ENCODE measurements at regions not wholly inside any gene's neighbourhood (a gene's known extent, or its start where the extent isn't known, plus 50 kb on each side); places are given as distances from the start of the nearest gene placed in this dataset.
"Not testable (repeated sequence)": the region's sequence is repeated elsewhere in the genome, so short reads cannot be mapped to it uniquely, and the experiment has no call there.

DNA sequence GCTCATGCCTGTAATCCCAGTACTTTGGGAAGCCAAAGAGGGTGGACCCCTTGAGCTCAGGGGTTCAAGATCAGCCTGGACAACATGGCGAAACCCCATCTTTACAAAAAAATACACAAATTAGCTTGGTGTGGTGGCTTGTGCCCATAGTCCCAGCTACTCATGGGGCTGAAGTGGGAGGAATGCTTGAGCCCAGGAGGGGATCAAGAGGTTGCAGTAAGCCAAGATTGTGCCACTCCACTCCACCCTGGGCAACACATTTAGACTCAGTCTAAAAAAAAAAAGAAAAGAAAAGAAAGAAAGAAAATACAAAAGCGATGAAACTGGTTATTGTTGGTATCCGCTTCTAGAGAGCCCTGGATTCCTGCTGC lies 597.4 kb downstream of the UQCRFS1 start:
- DNase-seq (ENCODE audit: low read depth in 1 of 2, low spot score in 1 of 2), result no peak
- no peak overlapping the region for H3K4me3 ChIP-seq (replicated peaks; ENCODE audit: insufficient read depth, low read length)
- H3K27ac ChIP-seq (replicated peaks), result no peak overlapping the region
- TF ChIP-seq POLR2AphosphoS5 (IDR thresholded peaks at IDR 0.05; ENCODE audit: low read depth), result no peak
- no peak for TF ChIP-seq SPI1 (IDR thresholded peaks at IDR 0.05; ENCODE audit: borderline replicate concordance, low read depth)
- no peak for TF ChIP-seq GABPA (IDR thresholded peaks at IDR 0.05; ENCODE audit: low read depth)
- TF ChIP-seq, protein P1, sequence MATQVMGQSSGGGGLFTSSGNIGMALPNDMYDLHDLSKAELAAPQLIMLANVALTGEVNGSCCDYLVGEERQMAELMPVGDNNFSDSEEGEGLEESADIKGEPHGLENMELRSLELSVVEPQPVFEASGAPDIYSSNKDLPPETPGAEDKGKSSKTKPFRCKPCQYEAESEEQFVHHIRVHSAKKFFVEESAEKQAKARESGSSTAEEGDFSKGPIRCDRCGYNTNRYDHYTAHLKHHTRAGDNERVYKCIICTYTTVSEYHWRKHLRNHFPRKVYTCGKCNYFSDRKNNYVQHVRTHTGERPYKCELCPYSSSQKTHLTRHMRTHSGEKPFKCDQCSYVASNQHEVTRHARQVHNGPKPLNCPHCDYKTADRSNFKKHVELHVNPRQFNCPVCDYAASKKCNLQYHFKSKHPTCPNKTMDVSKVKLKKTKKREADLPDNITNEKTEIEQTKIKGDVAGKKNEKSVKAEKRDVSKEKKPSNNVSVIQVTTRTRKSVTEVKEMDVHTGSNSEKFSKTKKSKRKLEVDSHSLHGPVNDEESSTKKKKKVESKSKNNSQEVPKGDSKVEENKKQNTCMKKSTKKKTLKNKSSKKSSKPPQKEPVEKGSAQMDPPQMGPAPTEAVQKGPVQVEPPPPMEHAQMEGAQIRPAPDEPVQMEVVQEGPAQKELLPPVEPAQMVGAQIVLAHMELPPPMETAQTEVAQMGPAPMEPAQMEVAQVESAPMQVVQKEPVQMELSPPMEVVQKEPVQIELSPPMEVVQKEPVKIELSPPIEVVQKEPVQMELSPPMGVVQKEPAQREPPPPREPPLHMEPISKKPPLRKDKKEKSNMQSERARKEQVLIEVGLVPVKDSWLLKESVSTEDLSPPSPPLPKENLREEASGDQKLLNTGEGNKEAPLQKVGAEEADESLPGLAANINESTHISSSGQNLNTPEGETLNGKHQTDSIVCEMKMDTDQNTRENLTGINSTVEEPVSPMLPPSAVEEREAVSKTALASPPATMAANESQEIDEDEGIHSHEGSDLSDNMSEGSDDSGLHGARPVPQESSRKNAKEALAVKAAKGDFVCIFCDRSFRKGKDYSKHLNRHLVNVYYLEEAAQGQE (IDR thresholded peaks at IDR 0.05; ENCODE audit: insufficient replicate concordance, low read depth), result no peak
- TF ChIP-seq, protein P2, sequence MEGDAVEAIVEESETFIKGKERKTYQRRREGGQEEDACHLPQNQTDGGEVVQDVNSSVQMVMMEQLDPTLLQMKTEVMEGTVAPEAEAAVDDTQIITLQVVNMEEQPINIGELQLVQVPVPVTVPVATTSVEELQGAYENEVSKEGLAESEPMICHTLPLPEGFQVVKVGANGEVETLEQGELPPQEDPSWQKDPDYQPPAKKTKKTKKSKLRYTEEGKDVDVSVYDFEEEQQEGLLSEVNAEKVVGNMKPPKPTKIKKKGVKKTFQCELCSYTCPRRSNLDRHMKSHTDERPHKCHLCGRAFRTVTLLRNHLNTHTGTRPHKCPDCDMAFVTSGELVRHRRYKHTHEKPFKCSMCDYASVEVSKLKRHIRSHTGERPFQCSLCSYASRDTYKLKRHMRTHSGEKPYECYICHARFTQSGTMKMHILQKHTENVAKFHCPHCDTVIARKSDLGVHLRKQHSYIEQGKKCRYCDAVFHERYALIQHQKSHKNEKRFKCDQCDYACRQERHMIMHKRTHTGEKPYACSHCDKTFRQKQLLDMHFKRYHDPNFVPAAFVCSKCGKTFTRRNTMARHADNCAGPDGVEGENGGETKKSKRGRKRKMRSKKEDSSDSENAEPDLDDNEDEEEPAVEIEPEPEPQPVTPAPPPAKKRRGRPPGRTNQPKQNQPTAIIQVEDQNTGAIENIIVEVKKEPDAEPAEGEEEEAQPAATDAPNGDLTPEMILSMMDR (IDR thresholded peaks at IDR 0.05; ENCODE audit: insufficient read depth, low read length), result no peak
- no peaks in the 10 kb centered on the region for H3K27me3 ChIP-seq (ENCODE audit: insufficient read depth, poor library complexity, severe bottlenecking)

DNA sequence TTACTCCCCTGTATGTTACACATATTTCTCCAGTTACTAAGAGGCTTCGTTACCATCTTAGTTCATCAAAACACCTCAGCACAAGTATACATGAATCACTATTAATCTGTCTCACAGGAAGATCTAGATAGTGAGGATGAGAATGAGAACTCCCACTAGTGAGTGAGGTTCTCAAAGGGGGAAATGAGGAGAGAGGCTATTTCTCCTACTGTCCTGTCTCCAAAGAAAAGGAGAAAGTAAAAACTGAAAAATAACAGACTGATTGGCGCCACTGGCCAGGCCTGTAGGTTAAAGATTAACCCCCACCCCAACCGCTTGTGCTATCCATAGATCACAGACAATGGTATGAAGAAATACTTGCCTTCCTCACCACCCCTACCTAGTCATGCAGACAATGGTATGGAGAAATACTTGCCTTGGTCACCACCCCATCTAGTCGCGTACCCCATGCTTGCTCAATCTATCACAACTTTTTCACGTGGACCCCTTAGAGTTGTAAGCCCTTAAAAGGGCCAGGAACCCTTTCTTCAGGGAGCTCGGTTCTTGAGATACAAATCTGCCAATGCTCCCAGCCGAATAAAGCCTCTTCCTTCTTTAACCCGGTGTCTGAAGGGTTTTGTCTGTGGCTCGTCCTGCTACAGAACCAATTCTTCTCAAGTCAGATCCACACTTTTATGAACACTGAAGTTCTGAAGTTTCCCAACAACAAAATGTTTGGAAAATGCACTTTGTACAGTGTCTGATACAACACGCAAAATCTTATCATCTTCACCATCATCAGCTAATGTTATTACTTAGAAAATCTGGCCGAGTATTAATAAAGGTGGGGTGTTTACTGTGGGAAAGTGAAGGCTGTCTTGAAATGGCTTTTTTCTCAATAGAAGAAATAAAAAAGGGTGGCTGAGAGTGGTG lies 598.1 kb downstream of the UQCRFS1 start:
- no peak overlapping the region for H3K4me3 ChIP-seq (replicated peaks; ENCODE audit: insufficient read depth, low read length)
- no peak overlapping the region for H3K27ac ChIP-seq (replicated peaks)
- no peak for DNase-seq (ENCODE audit: low read depth in 1 of 2, low spot score in 1 of 2)
- TF ChIP-seq, protein P2 (IDR thresholded peaks at IDR 0.05; ENCODE audit: insufficient read depth, low read length), result no peak
- TF ChIP-seq, protein P1 (IDR thresholded peaks at IDR 0.05; ENCODE audit: insufficient replicate concordance, low read depth), result no peak
- TF ChIP-seq SPI1 (IDR thresholded peaks at IDR 0.05; ENCODE audit: borderline replicate concordance, low read depth) (no peak), GABPA (IDR thresholded peaks at IDR 0.05; ENCODE audit: low read depth) (no peak), POLR2AphosphoS5 (IDR thresholded peaks at IDR 0.05; ENCODE audit: low read depth) (no peak)
- no peaks in the 10 kb centered on the region for H3K27me3 ChIP-seq (ENCODE audit: insufficient read depth, poor library complexity, severe bottlenecking)

DNA sequence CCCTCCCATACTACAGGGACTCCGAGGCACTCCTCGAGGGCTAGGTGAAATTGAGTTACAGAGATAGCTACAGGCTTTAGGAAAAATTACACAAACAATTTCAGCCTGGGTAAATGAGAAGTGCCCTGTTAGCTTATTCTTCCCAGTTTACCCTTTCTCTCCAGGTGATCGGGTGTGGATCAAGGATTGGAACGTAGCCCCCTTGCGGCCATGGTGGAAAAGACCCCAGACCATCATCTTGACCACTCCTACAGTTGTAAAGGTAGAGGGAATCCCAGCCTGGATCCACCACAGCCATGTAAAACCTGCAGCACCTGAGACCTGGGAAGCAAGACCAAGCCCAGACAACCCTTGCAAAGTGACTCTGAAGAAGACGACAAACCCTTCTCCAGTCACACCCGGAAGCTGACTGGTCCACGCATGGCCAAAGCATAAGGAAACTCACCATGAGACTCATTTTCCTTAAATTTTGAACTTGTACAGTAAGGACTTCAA lies 600.6 kb downstream of the UQCRFS1 start:
- H3K4me3 ChIP-seq (replicated peaks; ENCODE audit: insufficient read depth, low read length), result no peak overlapping the region
- DNase-seq (ENCODE audit: low read depth in 1 of 2, low spot score in 1 of 2), result no peak
- H3K27me3 ChIP-seq (ENCODE audit: insufficient read depth, poor library complexity, severe bottlenecking), result no peaks in the 10 kb centered on the region
- no peak overlapping the region for H3K27ac ChIP-seq (replicated peaks)
- TF ChIP-seq GABPA (IDR thresholded peaks at IDR 0.05; ENCODE audit: low read depth) (no peak), SPI1 (IDR thresholded peaks at IDR 0.05; ENCODE audit: borderline replicate concordance, low read depth) (no peak), POLR2AphosphoS5 (IDR thresholded peaks at IDR 0.05; ENCODE audit: low read depth) (no peak)
- TF ChIP-seq, protein P2 (IDR thresholded peaks at IDR 0.05; ENCODE audit: insufficient read depth, low read length), result no peak
- TF ChIP-seq, protein P1 (IDR thresholded peaks at IDR 0.05; ENCODE audit: insufficient replicate concordance, low read depth), result no peak

DNA sequence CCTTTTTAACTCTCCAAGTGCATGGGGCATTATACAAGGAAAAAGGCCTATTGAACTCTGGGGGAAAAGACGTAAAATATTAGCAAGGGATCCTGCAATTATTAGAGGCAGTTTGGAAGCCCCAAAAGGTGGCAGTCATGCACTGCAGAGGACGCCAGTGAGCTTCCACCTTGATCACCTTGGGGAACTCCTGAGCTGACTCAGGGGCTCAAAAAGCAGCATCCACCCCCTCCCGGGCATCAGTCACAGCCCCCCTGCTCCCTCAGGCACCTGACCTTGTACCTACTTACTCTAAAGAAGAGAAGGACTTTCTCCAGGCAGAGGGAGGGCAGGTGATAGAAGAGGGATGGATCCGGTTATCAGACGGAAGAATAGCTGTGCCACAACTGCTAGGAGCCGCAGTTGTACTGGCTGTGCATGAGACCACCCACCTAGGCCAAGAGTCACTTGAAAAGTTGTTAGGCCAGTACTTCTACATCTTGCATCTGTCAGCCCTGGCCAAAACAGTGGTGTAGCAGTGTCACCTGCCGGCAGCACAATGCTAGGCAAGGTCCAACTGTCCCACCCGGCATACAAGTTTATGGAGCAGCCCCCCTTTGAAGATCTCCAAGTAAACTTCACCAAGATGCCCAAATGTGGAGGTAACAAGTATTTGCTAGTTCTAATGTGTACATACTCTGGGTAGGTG lies 601.6 kb downstream of the UQCRFS1 start:
- H3K4me3 ChIP-seq (replicated peaks; ENCODE audit: insufficient read depth, low read length); H3K27me3 ChIP-seq (ENCODE audit: insufficient read depth, poor library complexity, severe bottlenecking); H3K27ac ChIP-seq (replicated peaks); DNase-seq (ENCODE audit: low read depth in 1 of 2, low spot score in 1 of 2): not testable (repeated sequence)
